Astrocyte (in vitro differentiated cells and primary cell): ENCODE measurements at regions not wholly inside any gene's neighbourhood (a gene's known extent, or its start where the extent isn't known, plus 50 kb on each side); places are given as distances from the start of the nearest gene placed in this dataset.

ENCODE experiments used
- DNase-seq: peaks from one replicate; pipeline ENCODE4 v3.0.0-alpha.2; 2010; ENCODE audit warnings: low read depth
- FAIRE-seq: peaks from 2 replicates; lab custom pipeline; 2011; peaks lifted over from hg19 to GRCh38; lab: Jason Lieb, UNC
- H2AFZ ChIP-seq: 2 replicates; pipeline ENCODE4 v1.6.0; 2012; ENCODE audit warnings: low read depth, low read length, inconsistent platforms
- H3K27ac ChIP-seq: 2 replicates; pipeline ENCODE4 v1.5.1; 2011; ENCODE audit warnings: low read depth, low read length, inconsistent platforms
- H3K27me3 ChIP-seq: 2 replicates; pipeline ENCODE4 v1.6.0; 2011; ENCODE audit warnings: low read length, inconsistent platforms; ENCODE audit not compliant: insufficient read depth
- H3K36me3 ChIP-seq: 2 replicates; pipeline ENCODE4 v1.5.1; 2011; ENCODE audit warnings: low read length, inconsistent platforms; ENCODE audit not compliant: insufficient read depth
- H3K4me1 ChIP-seq: 2 replicates; pipeline ENCODE4 v1.5.1; 2011; ENCODE audit warnings: low read length, inconsistent platforms; ENCODE audit not compliant: insufficient read depth
- H3K4me2 ChIP-seq: 2 replicates; pipeline ENCODE4 v1.6.0; 2012; ENCODE audit warnings: low read length, inconsistent platforms
- H3K4me3 ChIP-seq: 2 replicates; pipeline ENCODE4 v1.5.1; 2011; ENCODE audit warnings: low read depth, mild to moderate bottlenecking, low read length, inconsistent platforms; ENCODE audit not compliant: insufficient read depth
- H3K79me2 ChIP-seq: 2 replicates; pipeline ENCODE4 v1.6.0; 2012; ENCODE audit warnings: mild to moderate bottlenecking, low read length, inconsistent platforms; ENCODE audit not compliant: insufficient read depth
- H3K9ac ChIP-seq: 2 replicates; pipeline ENCODE4 v1.6.0; 2012; ENCODE audit warnings: mild to moderate bottlenecking, low read length, inconsistent platforms
- H3K9me3 ChIP-seq: 2 replicates; pipeline ENCODE4 v1.5.1; 2012; ENCODE audit warnings: low read depth, mild to moderate bottlenecking, low read length, inconsistent platforms; ENCODE audit not compliant: insufficient read depth
- H4K20me1 ChIP-seq: 2 replicates; pipeline ENCODE4 v1.6.0; 2012; ENCODE audit warnings: low read length, inconsistent platforms; ENCODE audit not compliant: insufficient read depth
- H3K27ac Mint-ChIP-seq: one replicate; pipeline ENCODE4 v1.8.0; 2021; ENCODE audit warnings: mild to moderate bottlenecking, mixed read lengths; ENCODE audit not compliant: unreplicated experiment
- H3K27me3 Mint-ChIP-seq: one replicate; pipeline ENCODE4 v1.8.0; 2021; ENCODE audit warnings: low read depth, mixed read lengths; ENCODE audit not compliant: unreplicated experiment
- H3K36me3 Mint-ChIP-seq: one replicate; pipeline ENCODE4 v1.8.0; 2021; ENCODE audit warnings: low read depth, mixed read lengths; ENCODE audit not compliant: unreplicated experiment
- H3K4me1 Mint-ChIP-seq: one replicate; pipeline ENCODE4 v1.8.0; 2021; ENCODE audit warnings: low read depth, mixed read lengths; ENCODE audit not compliant: unreplicated experiment
- H3K4me3 Mint-ChIP-seq: one replicate; pipeline ENCODE4 v1.8.0; 2021; ENCODE audit warnings: mild to moderate bottlenecking, moderate library complexity, mixed read lengths; ENCODE audit not compliant: unreplicated experiment
- H3K9me3 Mint-ChIP-seq: one replicate; pipeline ENCODE4 v1.8.0; 2021; ENCODE audit warnings: mild to moderate bottlenecking, mixed read lengths; ENCODE audit not compliant: unreplicated experiment
- EZH2 ChIP-seq: IDR thresholded peaks from 2 replicates; pipeline ENCODE4 v1.6.1; 2012; ENCODE audit warnings: mild to moderate bottlenecking, low read length, inconsistent platforms; ENCODE audit not compliant: insufficient read depth
- TF ChIP-seq, protein P1 (sequence below): IDR thresholded peaks from 2 replicates; pipeline ENCODE4 v1.5.1; 2011; ENCODE audit warnings: low read depth, mild to moderate bottlenecking, inconsistent platforms, low read length, moderate library complexity; ENCODE audit not compliant: insufficient read depth

DNA sequence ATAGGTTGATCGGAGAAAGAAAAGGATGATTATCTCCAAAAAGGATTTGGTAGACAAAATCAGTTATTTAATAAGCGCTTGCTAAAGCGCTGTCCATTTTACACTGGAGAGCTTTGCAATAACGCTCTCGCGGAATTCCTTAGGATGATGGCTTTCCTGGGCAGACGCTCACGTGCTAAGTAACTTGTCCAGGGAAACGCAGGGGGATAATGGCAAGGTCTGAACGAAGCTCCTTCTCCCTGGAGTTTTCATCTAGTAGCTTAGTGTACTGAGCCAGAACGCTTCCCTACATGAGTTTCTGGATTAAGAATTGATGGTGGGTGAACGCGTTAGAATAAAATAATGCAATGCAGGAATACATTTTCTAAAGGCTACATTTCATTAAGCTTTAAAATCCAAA is 739.5 kb upstream of the SALL3 start:
- no peak for FAIRE-seq
- peaks cover 14% of the 10 kb centered on the region for H3K9me3 Mint-ChIP-seq

DNA sequence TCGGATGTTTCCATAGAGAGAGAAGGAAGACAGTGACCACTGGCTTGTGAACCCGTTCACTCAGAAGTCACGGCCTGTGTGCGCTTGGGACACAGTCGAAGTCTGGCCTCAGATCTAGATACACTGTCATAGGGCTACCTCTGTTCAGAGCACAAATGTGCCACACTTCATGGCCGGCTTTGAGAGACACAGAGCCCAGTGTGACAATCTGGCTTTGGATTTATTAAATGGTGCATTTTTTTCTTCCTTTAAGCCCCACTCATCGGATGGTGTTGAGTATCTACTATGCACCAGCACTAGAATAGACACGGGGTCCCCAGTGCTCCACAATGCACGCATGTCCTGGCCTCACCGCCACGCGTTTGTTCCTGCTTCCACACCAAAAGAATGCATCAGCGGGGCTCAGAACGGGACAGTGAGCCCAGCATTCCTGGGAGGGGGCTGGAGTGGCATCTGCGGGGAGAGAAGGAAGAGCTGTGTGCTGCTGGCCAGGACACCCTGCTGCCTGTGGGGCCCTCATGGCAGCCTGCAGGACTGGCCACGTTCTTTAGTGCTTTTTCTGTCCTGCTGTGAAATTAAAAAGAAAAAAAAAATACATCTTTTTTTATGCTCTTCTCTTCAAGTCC is 738.9 kb upstream of the SALL3 start:
- FAIRE-seq: no peak

More for the DNA sequence above, 739.5 kb upstream of the SALL3 start:
- Mint-ChIP-seq H3K27ac (no peak overlapping the region), H3K4me1 (no peaks in the 10 kb centered on the region), H3K4me3 (no peak overlapping the region), H3K27me3 (no peaks in the 10 kb centered on the region), H3K36me3 (no peaks in the 10 kb centered on the region)
- Histone ChIP-seq H4K20me1 (no peaks in the 10 kb centered on the region), H3K9me3 (peaks cover 14% of the 10 kb centered on the region), H3K36me3 (no peaks in the 10 kb centered on the region), H3K27ac (no peak overlapping the region), H3K4me2 (no peak overlapping the region), H3K4me3 (no peak overlapping the region), H2AFZ (no peak overlapping the region), H3K9ac (no peak overlapping the region), H3K27me3 (no peaks in the 10 kb centered on the region), H3K4me1 (no peaks in the 10 kb centered on the region), H3K79me2 (no peaks in the 10 kb centered on the region)
- TF ChIP-seq, protein P1, sequence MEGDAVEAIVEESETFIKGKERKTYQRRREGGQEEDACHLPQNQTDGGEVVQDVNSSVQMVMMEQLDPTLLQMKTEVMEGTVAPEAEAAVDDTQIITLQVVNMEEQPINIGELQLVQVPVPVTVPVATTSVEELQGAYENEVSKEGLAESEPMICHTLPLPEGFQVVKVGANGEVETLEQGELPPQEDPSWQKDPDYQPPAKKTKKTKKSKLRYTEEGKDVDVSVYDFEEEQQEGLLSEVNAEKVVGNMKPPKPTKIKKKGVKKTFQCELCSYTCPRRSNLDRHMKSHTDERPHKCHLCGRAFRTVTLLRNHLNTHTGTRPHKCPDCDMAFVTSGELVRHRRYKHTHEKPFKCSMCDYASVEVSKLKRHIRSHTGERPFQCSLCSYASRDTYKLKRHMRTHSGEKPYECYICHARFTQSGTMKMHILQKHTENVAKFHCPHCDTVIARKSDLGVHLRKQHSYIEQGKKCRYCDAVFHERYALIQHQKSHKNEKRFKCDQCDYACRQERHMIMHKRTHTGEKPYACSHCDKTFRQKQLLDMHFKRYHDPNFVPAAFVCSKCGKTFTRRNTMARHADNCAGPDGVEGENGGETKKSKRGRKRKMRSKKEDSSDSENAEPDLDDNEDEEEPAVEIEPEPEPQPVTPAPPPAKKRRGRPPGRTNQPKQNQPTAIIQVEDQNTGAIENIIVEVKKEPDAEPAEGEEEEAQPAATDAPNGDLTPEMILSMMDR: no peak
- TF ChIP-seq EZH2: no peak
- no peak for DNase-seq

More for the DNA sequence above, 738.9 kb upstream of the SALL3 start:
- no peak overlapping the region for H3K4me3 Mint-ChIP-seq
- no peak for TF ChIP-seq EZH2
- TF ChIP-seq, protein P1: no peak
- H3K9me3 ChIP-seq: peaks cover 19% of the 10 kb centered on the region
- H2AFZ ChIP-seq: no peak overlapping the region
- H3K4me3 ChIP-seq: no peak overlapping the region
- H3K36me3 Mint-ChIP-seq: no peaks in the 10 kb centered on the region
- no peak overlapping the region for H3K27ac Mint-ChIP-seq
- H3K4me2 ChIP-seq: no peak overlapping the region
- no peaks in the 10 kb centered on the region for H3K27me3 ChIP-seq
- no peaks in the 10 kb centered on the region for H4K20me1 ChIP-seq
- H3K27ac ChIP-seq: no peak overlapping the region
- H3K36me3 ChIP-seq: no peaks in the 10 kb centered on the region
- no peaks in the 10 kb centered on the region for H3K4me1 Mint-ChIP-seq
- no peak overlapping the region for H3K9ac ChIP-seq
- no peaks in the 10 kb centered on the region for H3K79me2 ChIP-seq
- no peak for DNase-seq
- peaks cover 19% of the 10 kb centered on the region for H3K9me3 Mint-ChIP-seq
- H3K4me1 ChIP-seq: no peaks in the 10 kb centered on the region
- H3K27me3 Mint-ChIP-seq: no peaks in the 10 kb centered on the region
